GM21367 (cell line): ENCODE measurements at regions not wholly inside any gene's neighbourhood (a gene's known extent, or its start where the extent isn't known, plus 50 kb on each side); places are given as distances from the start of the nearest gene placed in this dataset.

ENCODE experiments used
- ATAC-seq: cut with Tn5 transposase; IDR thresholded peaks from one replicate; pipeline ENCODE4 v1.9.1; 2021; ENCODE audit not compliant: unreplicated experiment

- no peak for ATAC-seq
Observed at GRCh38 chr5:3883040-3883439, 287.4 kb downstream of the IRX1 start.

GRCh38 chr5:3886524-3887451 lies 291.2 kb downstream of the IRX1 start:
- no peak for ATAC-seq

- ATAC-seq: no peak
Observed at GRCh38 chr5:3888310-3888709, 292.7 kb downstream of the IRX1 start.

GRCh38 chr5:3889412-3890142 lies 293.9 kb downstream of the IRX1 start:
- no peak for ATAC-seq

GRCh38 chr5:3891113-3891512 lies 295.5 kb downstream of the IRX1 start:
- ATAC-seq: no peak

GRCh38 chr5:3893527-3893926 lies 297.9 kb downstream of the IRX1 start:
- no peak for ATAC-seq

GRCh38 chr5:3893975-3894374 lies 298.3 kb downstream of the IRX1 start:
- no peak for ATAC-seq

- ATAC-seq: no peak
Observed at GRCh38 chr5:3896098-3896497, 300.5 kb downstream of the IRX1 start.

- no peak for ATAC-seq
Observed at GRCh38 chr5:3899093-3899492, 303.5 kb downstream of the IRX1 start.

GRCh38 chr5:3904584-3904983 lies 309.0 kb downstream of the IRX1 start:
- no peak for ATAC-seq

GRCh38 chr5:3905031-3905430 lies 309.4 kb downstream of the IRX1 start:
- ATAC-seq: no peak

GRCh38 chr5:3905521-3905920 lies 309.9 kb downstream of the IRX1 start:
- no peak for ATAC-seq

GRCh38 chr5:3911111-3911510 lies 315.5 kb downstream of the IRX1 start:
- ATAC-seq: no peak

- no peak for ATAC-seq
Observed at GRCh38 chr5:3911773-3912172, 316.1 kb downstream of the IRX1 start.

GRCh38 chr5:3912790-3913189 lies 317.2 kb downstream of the IRX1 start:
- no peak for ATAC-seq

- ATAC-seq: no peak
Observed at GRCh38 chr5:3913279-3913678, 317.6 kb downstream of the IRX1 start.

GRCh38 chr5:3925022-3925421 lies 329.4 kb downstream of the IRX1 start:
- ATAC-seq: no peak

- ATAC-seq: no peak
Observed at GRCh38 chr5:3925935-3926334, 330.3 kb downstream of the IRX1 start.

GRCh38 chr5:3929799-3930198 lies 334.2 kb downstream of the IRX1 start:
- no peak for ATAC-seq

- ATAC-seq: no peak
Observed at GRCh38 chr5:3931976-3932375, 336.3 kb downstream of the IRX1 start.

GRCh38 chr5:3933536-3933935 lies 337.9 kb downstream of the IRX1 start:
- ATAC-seq: no peak

GRCh38 chr5:3933966-3934365 lies 338.3 kb downstream of the IRX1 start:
- no peak for ATAC-seq
